Left ventricle myocardium inferior (tissue), 1 donor: ENCODE measurements at regions not wholly inside any gene's neighbourhood (a gene's known extent, or its start where the extent isn't known, plus 50 kb on each side); places are given as distances from the start of the nearest gene placed in this dataset.

Source experiments
- DNase-seq: peaks from one replicate; pipeline ENCODE4 v3.0.0-alpha.2; 2020
- H3K27ac ChIP-seq: fragments of 200-600 bp; replicated peaks from 2 replicates; pipeline ENCODE4 v1.8.0; 2021
- H3K27me3 ChIP-seq: fragments of 200-600 bp; 2 replicates; pipeline ENCODE4 v1.8.0; 2021; ENCODE audit warnings: low read depth
- H3K36me3 ChIP-seq: fragments of 200-600 bp; 2 replicates; pipeline ENCODE4 v1.8.0; 2021
- H3K4me1 ChIP-seq: fragments of 200-600 bp; 2 replicates; pipeline ENCODE4 v1.8.0; 2021
- H3K4me3 ChIP-seq: fragments of 200-600 bp; 2 replicates; pipeline ENCODE4 v1.8.0; 2021; ENCODE audit warnings: mild to moderate bottlenecking, moderate library complexity
- H3K9me3 ChIP-seq: fragments of 200-600 bp; replicated peaks from 2 replicates; pipeline ENCODE4 v1.8.0; 2021
- CTCF ChIP-seq: fragments of 200-600 bp; IDR thresholded peaks from 2 replicates; pipeline ENCODE4 v1.8.0; 2021; ENCODE audit warnings: antibody characterized with exemption, mild to moderate bottlenecking, borderline replicate concordance
- intact Hi-C: fragments of 100-400 bp; cut with micrococcal nuclease; formaldehyde crosslinking; loops from one replicate; pipeline ENCODE4 v1.11.0; 2022
- donor health status: DM: no; HTN: yes; CAD: no; lungs with severe emphysema.

DNA sequence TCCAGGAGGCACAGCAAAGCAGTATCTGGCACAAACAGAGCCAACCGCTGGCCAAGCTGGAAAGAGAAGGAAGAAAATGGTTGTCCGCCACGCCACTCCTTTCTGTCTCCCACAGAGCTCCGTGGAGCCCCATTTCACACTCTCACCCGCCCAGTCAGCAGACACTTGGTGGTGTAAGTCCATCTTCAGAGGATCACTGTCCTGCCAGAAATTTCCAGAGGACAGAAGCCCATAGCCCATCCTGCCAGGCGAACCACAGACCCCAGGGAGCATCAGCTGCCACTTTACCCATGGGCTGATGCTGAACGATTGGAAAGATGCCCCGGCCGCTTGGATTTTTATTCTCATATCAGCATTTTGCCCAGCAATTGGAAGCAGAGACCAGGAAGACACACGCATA is 144.7 kb upstream of the LYZL2 start:
- DNase-seq: no peak
- no peak for TF ChIP-seq CTCF
- no peaks in the 10 kb centered on the region for H3K4me1 ChIP-seq
- H3K4me3 ChIP-seq: no peak overlapping the region
- peaks cover 34% of the 10 kb centered on the region for H3K9me3 ChIP-seq
- intact Hi-C loops: no loop called here
- no peaks in the 10 kb centered on the region for H3K27me3 ChIP-seq
- H3K36me3 ChIP-seq: no peaks in the 10 kb centered on the region
- no peak overlapping the region for H3K27ac ChIP-seq

DNA sequence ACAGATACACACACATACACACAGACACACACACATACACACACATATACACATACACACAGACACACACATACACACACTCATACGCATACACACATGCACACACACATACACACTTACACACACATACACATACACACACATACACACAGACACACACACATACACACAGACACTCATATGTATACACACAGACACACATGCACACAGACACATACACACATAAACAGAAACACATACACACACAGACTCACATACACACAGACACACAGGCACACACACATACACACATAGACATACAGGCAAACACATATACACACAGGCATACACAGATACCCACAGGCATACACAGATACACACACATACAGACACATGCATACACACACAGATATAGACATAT is 143.9 kb upstream of the LYZL2 start:
- Histone ChIP-seq H3K4me1 (no peaks in the 10 kb centered on the region), H3K4me3 (no peak overlapping the region), H3K36me3 (no peaks in the 10 kb centered on the region), H3K27ac (no peak overlapping the region), H3K27me3 (no peaks in the 10 kb centered on the region), H3K9me3 (peaks cover 36% of the 10 kb centered on the region)
- DNase-seq: no peak
- no peak for TF ChIP-seq CTCF
- intact Hi-C loops: no loop called here

GRCh38 chr10:30770816-30771215 is 141.3 kb upstream of the LYZL2 start:
- Histone ChIP-seq H3K9me3 (peaks cover 36% of the 10 kb centered on the region), H3K4me3 (no peak overlapping the region), H3K27ac (no peak overlapping the region), H3K4me1 (no peaks in the 10 kb centered on the region), H3K36me3 (no peaks in the 10 kb centered on the region), H3K27me3 (no peaks in the 10 kb centered on the region)
- DNase-seq: no peak
- intact Hi-C loops: no loop called here
- no peak for TF ChIP-seq CTCF

GRCh38 chr10:30770229-30770628 is 140.7 kb upstream of the LYZL2 start:
- H3K27ac ChIP-seq: no peak overlapping the region
- intact Hi-C loops: no loop called here
- TF ChIP-seq CTCF: no peak

GRCh38 chr10:30769361-30769760 is 139.8 kb upstream of the LYZL2 start:
- Histone ChIP-seq H3K9me3 (peaks cover 36% of the 10 kb centered on the region), H3K27ac (no peak overlapping the region), H3K4me1 (no peaks in the 10 kb centered on the region), H3K4me3 (no peak overlapping the region), H3K27me3 (no peaks in the 10 kb centered on the region), H3K36me3 (no peaks in the 10 kb centered on the region)
- no peak for TF ChIP-seq CTCF
- DNase-seq: no peak
- intact Hi-C loops: no loop called here

More at GRCh38 chr10:30770229-30770628, 140.7 kb upstream of the LYZL2 start:
- DNase-seq: no peak
- Histone ChIP-seq H3K36me3 (no peaks in the 10 kb centered on the region), H3K4me3 (no peak overlapping the region), H3K4me1 (no peaks in the 10 kb centered on the region), H3K27me3 (no peaks in the 10 kb centered on the region), H3K9me3 (peaks cover 36% of the 10 kb centered on the region)

DNA sequence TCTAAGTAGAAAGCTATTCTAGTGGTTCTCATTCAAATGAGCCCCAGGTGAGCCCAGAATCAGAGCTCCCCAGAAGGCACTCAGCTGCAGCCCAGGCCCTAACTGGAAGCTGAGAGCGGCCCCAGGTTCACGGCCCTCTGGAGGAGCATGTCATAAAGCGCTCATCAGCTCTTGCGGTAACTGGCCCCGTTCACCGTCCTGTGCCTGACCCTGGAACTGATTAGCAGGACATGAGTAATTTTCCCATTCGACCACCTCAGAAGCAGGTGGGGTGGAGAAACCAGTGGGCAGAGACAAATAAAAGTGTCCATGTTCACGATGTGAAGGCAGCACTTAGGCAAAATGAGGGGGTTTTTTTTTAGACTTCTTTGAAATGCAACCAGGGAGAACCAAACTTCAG is 136.1 kb upstream of the LYZL2 start:
- peaks cover 23% of the 10 kb centered on the region for H3K9me3 ChIP-seq
- TF ChIP-seq CTCF: no peak
- H3K4me1 ChIP-seq: no peaks in the 10 kb centered on the region
- no peaks in the 10 kb centered on the region for H3K27me3 ChIP-seq
- H3K36me3 ChIP-seq: no peaks in the 10 kb centered on the region
- H3K4me3 ChIP-seq: no peak overlapping the region
- DNase-seq: no peak
- intact Hi-C loops: no loop called here
- H3K27ac ChIP-seq: no peak overlapping the region
